Activated T-helper 1 cell treated with Interleukin-2 at 50 U/mL for 16 hours (primary cell): ENCODE measurements at regions not wholly inside any gene's neighbourhood (a gene's known extent, or its start where the extent isn't known, plus 50 kb on each side); places are given as distances from the start of the nearest gene placed in this dataset.
"Not testable (repeated sequence)": the region's sequence is repeated elsewhere in the genome, so short reads cannot be mapped to it uniquely, and the experiment has no call there.

ENCODE experiments used
- DNase-seq: peaks from one replicate; pipeline ENCODE4 v3.0.0-alpha.2; 2020; ENCODE audit warnings: low read depth

DNA sequence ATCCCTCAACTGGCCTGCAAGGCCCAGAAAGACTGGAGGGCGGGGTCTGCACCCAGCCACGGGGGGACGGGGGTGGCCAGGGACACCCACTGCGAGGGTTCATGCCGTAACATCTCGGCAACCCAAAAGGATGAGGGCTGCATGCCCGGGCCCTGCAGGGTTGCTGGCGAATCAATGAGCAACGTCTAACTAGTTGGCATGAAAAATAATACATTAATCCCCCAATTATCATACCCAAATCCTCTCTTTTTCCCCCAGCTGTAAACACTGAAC lies 232.2 kb downstream of the TUBA3C start:
- no peak for DNase-seq

DNA sequence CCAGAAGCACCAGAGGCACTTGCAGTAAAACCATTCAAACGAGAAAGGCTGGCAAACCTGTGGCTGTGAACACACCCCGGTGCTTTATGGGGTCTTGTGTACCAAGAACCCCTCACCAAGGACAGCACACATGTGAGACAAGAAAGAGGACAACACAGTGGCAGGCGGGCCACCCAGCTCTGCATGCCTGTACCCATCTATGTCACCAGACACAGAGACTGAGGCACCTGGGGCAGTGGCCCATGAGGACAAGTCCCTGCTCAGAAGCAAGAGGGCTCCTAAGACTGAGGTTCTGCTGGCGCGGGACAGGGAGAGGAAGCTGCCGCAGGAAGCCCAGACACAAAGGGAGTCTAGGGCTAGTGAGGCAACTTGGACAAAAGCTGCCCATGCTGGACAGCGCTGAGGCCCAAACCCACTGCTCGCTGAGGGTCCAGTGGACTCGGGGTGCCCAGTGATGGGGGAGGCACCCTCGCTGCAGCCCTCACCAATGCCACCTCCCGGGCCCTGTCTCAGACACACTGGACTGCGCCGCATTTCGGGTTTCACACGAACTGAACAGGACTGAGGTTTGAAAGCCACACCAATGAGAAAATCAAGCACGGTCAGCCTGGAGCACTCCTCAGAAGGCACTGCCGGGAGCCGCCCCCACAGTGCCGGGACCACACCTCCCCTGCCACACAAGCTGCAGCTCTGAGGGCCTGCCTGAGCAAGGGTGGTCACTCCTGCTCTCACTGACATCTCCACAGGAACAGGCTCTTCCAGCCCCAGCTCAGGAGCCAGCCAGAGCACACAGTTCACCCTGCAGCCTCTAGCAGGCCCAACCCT lies 232.7 kb downstream of the TUBA3C start:
- no peak for DNase-seq

DNA sequence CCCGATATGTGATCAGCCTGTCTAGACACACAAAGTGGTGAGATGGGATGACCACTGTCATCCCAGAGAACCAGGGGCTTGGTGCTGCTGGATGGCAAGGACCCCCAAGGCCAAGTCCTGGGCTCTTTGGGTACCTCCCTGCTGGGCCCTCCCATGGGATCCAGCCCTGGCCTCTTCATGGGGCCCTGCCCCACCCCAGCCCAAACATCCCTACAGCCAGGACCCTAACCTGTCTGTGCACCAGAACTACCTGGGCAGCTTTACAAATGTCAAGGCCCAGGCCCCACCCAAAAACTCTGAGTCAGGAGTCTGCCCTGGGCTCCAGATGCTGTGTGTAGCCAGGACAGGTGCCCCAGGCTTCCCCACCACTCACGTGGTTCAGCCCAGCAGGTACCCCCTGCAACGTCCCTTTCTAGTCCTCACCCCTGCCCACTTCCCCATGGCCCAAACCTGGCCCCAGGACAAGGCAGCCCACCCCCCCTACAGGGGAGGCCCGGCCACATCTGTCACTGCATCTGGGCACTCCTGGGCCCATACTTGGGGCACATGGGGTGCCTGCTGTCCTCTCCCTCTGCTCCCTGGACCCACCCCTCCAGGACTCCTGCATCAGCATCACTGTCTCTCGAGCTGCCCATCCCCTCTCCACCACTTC lies 233.5 kb downstream of the TUBA3C start:
- no peak for DNase-seq

DNA sequence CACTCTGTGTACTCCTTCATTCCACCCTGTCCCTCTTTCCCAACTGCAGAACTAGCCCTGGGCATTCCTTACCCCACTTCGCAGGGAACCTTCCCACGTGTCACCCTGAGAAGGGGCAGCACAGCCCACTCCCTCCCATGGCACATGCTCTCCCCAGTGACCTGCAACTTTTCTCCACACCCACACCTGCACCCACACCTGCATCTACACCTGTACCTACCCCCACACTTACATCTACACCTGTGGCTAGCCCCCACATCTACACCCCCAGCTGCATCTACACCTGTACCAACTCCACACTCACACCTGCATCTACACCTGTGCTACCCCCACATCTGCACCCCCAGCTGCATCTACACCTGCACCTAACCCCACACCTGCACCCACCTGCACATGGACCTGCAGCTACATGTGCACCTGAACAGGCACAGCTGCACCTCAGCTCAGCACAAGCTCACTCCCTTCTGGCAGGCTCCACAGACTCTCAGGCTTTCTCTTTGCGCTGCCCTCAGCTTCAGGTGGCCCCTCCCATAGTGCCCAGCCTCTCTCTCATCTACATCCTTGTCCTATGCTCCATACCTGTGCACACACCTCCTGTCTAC lies 234.1 kb downstream of the TUBA3C start:
- no peak for DNase-seq

DNA sequence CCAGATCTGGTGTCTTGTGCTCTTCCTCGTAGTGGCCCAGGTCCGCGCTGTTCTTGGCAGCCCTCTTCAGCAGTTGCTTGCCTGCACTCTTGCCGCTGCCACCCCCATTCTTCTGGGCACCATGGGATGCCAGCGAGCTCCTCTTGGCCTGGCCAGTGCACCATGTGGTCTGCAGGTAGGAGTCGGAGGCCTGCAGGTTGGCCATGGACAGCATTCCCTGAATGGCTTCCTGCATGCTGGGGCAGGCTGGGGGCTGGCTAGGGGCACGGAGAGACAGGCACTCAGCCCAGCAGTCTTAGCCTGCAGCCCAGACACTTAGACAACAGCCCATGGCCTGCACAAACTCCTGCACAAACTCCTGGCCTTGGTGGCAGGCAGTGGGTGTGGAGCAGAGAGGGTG lies 234.9 kb downstream of the TUBA3C start:
- no peak for DNase-seq

DNA sequence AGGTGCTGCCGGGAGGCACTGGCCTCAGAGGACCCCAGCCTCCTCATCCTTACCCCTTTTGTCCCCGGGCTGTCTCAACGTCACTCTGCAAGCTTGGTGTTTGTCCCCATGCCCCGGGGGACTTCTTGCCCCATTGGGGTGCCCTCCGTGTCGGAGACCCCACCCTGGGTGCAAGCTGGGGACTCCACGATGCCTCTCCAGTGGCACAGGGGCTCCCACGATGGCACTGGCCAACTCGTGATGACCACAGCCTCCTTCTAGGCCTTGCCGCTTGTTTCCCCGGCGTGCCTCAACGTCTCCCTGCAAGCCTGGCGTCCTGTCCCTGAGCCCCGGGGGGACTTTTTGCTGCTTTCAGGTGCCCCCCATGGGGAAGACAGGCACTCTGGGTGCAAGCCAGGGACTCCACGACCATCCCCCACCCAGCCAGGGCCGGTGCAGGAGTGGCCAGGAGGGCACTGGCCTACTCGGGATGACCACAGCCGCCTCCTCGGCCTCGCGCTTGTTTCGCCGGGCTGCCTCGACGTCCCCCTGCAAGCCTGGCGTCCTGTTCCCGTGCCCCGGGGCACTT lies 237.0 kb downstream of the TUBA3C start:
- no peak for DNase-seq

DNA sequence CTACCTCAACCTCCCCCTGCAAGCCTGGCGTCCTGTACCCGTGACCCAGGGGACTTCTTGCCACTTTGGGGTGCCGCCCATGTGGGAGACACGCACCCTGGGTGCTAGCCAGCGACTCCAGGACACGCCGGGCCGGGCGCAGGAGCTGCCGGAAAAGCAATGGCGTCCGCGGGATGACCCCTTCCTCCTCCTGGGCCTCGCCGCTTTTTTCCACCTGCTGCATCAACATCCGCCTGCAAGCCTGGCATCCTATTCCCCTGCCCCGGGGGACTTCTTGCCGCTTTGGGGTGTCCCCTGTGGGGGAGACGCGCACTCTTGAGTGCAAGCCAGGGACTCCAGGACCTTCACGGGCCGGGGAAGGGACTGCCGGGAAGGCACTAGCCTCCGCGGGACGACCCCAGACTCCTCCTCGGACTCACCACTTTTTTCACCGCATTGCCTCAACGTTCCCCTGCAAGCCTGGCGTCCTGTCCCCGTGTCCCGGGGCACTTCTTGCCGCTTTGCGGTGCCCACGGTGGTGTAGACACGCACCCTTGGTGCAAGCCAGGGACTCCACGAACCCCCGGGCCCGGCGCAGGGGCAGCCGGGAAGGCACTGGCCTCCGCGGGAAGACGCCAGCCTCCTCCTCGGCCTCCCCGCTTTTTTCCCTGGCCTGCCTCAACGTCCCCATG lies 237.8 kb downstream of the TUBA3C start:
- DNase-seq, result no peak

DNA sequence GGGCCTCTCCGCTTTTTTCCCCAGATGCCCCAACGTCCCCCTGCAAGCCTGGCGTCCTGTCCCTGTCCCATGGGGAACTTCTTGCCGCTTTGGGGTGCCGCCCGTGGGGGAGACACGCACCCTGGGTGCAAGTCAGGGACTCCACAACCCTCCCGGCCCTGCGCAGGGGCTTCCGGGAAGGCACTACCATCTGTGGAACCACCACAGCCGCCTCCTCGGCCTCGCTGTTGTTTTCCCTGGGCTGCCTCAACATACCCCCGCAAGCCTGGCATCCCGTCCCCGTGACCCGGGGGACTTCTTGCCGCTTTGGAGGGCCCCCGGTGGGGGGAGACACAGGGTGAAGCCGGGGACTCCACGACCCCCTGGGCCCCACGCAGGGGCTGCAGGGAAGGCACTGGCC lies 238.4 kb downstream of the TUBA3C start:
- DNase-seq, result no peak

DNA sequence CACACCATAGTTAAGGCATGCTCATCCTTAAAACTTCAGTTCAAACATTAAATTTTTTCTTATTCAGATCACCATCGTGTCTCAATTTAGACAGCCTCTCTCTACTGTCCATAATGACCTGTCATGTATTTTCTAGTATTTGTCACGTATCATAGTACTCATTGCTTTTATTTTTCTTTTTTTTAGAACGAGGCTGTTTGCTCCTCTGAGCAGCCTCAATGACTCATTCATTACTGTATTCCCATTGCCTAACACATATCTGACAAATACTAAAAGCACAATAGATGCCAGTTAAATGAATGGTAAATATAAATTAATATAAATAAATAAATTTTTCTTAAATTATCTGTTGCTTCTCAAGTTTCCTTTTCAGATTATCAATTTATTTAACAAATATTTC lies 245.5 kb downstream of the TUBA3C start:
- DNase-seq, result no peak

DNA sequence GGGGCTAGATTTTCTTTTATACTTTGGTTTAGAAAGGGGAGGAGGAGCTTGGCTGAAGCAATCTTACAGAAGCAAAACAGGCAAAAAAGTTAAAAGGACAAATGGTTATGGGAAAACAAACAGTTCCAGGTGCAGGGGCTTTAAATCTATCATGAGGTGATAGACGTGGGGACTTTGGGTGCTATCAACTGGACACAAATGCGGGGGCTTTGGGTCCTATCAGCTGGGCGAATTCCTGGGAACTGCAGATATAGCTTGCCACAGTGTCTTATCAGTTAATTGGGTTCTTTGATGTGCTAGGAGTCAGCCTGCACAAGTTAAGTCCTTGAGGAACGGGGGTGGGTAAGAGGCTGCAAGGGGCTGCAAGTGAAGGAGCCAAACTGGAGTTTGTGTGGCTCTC lies 260.6 kb downstream of the TUBA3C start:
- DNase-seq, result no peak

DNA sequence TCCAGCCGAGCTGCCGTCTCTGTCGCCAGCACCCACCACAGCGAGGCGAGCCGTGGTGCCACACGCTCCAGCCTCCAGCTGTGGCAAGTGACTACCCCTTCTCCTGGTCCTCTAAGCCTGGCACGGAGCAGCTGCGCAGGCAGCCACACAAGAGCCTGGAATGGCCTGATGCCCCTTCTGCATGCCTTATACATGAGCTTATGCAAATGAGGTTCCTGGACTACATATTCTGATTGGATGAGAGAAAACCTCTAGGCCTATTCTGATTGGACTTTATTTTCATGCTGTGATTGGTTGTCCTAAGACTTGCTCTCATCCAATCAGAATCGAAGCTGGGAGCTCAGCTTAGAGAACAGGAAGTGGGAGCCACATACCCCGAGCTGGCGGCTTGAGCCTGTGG lies 276.5 kb downstream of the TUBA3C start:
- not testable (repeated sequence) for DNase-seq

DNA sequence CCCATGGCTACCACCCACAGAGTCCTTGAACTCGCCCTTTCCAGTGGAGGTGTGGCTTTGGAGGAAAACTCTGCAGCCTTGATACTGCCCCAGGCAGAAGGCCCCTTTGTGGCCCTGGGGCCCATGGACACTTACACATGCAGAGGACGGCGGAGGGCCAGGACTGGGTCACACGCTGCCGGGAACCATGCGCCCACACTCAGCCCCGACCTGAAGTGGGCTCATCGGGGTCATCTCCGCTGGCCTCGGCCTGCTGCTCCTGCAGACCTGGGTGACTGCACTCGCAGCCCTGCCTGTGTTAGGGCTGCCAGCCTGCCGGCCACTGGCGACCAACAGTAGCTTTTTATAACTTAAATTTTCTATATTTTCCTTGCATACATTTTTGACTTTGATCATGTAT lies 286.2 kb downstream of the TUBA3C start:
- not testable (repeated sequence) for DNase-seq

DNA sequence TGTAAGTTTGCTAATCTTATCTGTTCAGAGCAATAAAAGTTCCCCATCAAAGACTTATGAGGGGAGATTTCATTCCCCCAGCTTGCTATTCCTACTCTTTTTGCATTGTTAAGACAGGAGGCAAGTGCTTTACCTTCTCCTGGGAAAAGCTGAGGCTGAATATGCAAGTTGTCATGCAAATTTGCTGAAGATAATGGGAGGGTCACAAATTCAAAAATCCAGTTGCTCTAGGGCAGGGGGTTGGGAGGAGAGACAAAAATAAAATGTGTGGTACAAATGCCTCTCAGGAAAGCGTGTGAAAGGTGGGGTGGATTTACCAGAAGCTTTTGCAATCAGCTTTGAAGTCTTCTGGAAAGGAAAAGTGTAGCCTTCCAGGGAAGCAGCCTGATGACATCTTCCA lies 290.4 kb downstream of the TUBA3C start:
- DNase-seq, result not testable (repeated sequence)

DNA sequence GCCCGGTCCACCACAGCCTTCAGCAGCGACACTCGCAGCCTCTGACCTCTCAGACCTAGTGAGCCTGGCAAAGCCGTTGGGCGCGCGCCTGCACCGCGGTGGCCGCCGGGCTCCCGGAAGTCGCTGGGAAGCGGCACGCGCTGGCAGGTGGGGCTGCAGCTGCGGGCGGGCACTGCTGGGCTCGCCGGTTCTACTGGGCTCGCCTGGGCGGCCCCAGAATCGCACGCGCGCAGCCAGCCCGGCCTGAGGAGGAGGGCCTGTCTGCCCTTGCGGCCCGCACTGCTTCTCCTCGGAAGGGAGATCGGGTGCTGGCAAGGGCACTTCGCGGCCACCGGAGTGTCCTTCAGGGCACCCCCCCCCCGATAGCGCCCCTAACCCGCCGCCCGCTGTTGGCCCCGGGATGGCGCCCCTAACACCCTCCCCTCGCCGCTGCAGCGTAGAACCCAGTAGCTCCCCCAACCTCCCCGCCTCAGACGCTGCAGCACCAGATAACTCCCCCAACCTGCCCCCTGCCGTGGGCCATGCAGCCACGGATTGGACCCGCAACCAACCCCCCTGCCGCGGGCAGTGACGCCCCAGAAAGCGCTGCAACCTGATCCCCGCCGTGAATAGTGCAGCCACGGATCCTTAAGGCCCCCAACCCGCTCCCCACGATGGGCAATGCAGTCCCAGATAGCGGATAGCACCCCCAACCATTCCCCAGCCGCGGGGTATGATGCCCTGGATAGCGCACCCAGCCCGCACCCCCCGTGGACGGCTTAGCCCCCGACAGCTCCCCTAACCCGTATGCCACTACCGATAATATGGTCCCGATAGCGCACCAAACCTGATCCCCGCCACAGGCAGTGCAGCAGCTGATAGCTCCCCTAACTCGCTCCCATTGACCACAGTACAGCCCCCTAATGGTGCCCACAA lies 306.5 kb downstream of the TUBA3C start:
- DNase-seq, result not testable (repeated sequence)

DNA sequence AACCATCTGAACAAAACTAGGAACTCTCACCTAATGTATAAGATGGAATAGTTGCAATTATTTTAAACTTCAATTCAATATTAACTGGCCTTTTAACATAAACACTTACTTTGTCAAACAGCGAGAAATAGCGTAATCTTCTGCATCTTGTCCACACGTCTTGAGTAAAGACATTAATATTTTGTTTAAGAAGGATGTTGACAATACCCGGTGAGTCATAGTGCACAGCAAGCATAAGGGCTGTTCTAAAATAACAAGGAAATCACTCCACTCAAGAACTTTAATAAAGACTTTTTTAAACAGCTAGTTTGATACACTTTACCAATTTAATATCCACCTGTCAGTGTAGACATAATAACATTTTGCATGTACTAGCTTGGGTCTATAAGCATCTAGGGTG lies 311.1 kb downstream of the TUBA3C start:
- not testable (repeated sequence) for DNase-seq

DNA sequence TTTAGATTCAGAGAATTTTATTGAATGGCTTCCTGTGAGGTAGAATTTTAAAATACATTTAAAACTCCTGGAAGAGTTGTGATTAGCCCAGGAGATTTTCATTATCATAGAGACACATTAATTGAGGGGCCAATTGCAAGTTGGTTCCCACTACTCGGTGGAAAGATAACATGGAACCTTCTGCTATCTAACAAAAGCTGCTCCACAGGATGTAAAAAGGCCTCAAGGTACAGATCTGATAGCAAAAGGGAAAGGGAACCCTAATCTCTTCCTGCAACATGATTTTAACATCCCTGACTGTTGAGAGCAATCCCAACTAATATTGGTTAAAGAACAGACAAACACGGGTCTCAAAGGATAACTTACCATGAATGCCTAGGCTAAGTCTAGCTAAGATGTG lies 312.3 kb downstream of the TUBA3C start:
- not testable (repeated sequence) for DNase-seq

DNA sequence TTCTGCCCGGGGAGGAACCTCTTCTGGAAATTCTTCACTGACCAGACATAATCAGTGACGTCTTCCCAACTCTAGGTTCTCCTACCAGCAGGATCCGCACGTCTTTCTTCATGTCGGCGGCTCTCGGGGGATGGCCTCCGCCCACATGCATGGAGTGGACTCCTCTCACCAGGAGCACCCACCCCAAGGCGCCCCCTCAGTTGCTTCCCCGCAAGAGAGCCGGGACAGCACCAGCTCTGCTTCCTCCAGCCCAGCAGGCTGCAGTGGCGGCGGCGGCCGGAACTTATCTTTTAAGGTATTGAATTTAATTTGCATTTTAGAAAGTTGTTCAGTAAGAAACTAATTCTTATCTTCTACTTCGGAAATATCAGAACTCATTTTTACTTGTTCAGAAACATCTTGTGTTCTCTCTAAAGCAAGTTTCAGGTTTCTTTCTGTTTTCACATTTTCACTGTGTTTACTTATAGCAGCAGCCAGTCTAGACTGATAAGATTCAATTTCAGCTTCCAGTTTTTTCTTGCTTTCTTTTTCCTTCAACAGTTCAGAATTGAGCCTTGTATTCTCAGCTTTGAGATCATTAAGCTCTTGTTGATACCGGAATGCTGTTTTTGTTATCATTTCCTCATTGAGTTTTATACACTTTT lies 343.5 kb downstream of the TUBA3C start:
- not testable (repeated sequence) for DNase-seq

DNA sequence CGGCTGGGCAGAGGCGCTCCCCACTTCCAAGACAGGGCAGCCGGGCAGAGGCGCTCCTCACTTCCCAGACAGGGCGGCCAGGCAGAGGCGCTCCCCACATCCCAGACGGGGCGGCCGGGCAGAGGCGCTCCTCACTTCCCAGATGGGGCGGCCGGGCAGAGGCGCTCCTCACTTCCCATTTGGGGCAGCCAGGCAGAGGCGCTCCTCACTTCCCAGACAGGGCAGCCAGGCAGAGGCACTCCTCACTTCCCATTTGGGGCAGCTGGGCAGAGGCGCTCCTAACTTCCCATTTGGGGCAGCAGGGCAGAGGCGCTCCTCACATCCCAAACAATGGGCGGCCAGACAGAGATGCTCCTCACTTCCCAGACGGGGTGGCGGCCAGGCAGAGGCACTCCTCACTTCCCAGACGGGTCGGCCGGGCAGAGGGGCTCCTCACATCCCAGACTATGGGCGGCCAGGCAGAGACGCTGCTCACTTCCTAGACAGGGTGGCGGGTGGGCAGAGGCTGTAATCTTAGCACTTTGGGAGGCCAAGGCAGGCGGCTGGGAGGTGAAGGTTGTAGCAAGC lies 344.4 kb downstream of the TUBA3C start:
- DNase-seq, result not testable (repeated sequence)

DNA sequence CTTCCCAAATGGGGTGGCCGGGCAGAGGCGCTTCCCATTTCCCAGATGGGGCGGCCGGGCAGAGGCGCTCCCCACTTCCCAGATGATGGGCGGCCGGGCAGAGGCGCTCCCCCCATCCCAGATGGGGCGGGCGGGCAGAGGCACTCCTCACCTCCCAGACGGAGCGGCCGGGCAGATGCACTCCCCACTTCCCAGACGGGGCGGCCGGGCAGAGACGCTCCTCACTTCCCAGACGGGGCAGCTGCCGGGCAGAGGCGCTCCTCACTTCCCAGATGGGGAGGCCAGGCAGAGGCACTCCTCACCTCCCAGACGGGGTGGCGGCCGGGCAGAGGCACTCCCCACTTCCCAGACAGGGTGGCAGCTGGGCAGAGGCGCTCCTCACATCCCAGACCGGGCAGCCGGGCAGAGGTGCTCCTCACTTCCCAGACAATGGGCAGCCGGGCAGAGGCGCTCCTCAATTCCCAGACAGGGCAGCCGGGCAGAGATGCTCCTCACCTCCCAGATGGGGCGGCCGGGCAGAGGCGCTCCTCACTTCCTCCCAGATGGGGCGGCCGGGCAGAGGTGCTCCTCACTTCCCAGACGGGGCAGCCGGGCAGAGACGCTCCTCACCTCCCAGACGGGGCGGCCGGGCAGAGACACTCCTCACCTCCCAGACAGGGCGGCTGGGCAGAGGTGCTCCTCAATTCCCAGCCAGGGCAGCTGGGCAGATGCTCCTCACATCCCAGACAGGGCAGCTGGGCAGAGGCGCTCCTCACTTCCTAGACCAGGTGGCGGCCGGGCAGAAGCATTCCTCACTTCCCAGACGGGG lies 345.0 kb downstream of the TUBA3C start:
- DNase-seq, result not testable (repeated sequence)

DNA sequence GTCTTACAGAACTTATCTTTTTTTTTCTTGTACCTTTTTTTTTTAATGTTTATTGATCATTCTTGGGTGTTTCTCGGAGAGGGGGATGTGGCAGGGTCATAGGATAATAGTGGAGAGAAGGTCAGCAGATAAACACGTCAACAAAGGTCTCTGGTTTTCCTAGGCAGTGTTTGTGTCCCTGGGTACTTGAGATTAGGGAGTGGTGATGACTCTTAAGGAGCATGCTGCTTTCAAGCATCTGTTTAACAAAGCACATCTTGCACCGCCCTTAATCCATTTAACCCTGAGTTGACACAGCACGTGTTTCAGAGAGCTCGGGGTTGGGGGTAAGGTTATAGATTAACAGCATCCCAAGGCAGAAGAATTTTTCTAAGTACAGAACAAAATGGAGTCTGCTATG lies 345.9 kb downstream of the TUBA3C start:
- DNase-seq, result not testable (repeated sequence)
